ENCODE measurements at regions not wholly inside any gene's neighbourhood (a gene's known extent, or its start where the extent isn't known, plus 50 kb on each side); places are given as distances from the start of the nearest gene placed in this dataset.
A peak's percentile ranks its signal among the peaks of the same experiment; 100 is the strongest.

- TF ChIP-seq CTCF (conservative IDR thresholded peaks at IDR 0.05) (no peak), ZFX (IDR thresholded peaks at IDR 0.05) (no peak)
- no peak overlapping the region for H3K27ac ChIP-seq
Measured at GRCh38 chr9:78596346-78596745, 299.4 kb downstream of the PSAT1 start.

GRCh38 chr9:78598120-78598519 lies 301.2 kb downstream of the PSAT1 start:
- TF ChIP-seq CTCF (conservative IDR thresholded peaks at IDR 0.05) (no peak), ZFX (IDR thresholded peaks at IDR 0.05) (no peak)
- no peak overlapping the region for H3K27ac ChIP-seq

GRCh38 chr9:78599926-78600325 lies 303.0 kb downstream of the PSAT1 start:
- TF ChIP-seq CTCF (conservative IDR thresholded peaks at IDR 0.05) (no peak), ZFX (IDR thresholded peaks at IDR 0.05) (no peak)
- H3K27ac ChIP-seq = no peak overlapping the region

GRCh38 chr9:78601957-78602565 lies 305.1 kb downstream of the PSAT1 start:
- no peak for TF ChIP-seq ZFX (IDR thresholded peaks at IDR 0.05)
- TF ChIP-seq CTCF (conservative IDR thresholded peaks at IDR 0.05) = peak; percentile 85
- no peak overlapping the region for H3K27ac ChIP-seq

- TF ChIP-seq ZFX (IDR thresholded peaks at IDR 0.05) (no peak), CTCF (conservative IDR thresholded peaks at IDR 0.05) (no peak)
- no peak overlapping the region for H3K27ac ChIP-seq
Measured at GRCh38 chr9:78605041-78606000, 308.4 kb downstream of the PSAT1 start.

GRCh38 chr9:78606001-78606379 lies 309.1 kb downstream of the PSAT1 start:
- TF ChIP-seq ZFX (IDR thresholded peaks at IDR 0.05) (no peak), CTCF (conservative IDR thresholded peaks at IDR 0.05) (no peak)
- no peak overlapping the region for H3K27ac ChIP-seq

- TF ChIP-seq ZFX (IDR thresholded peaks at IDR 0.05) (no peak), CTCF (conservative IDR thresholded peaks at IDR 0.05) (no peak)
- H3K27ac ChIP-seq = no peak overlapping the region
Measured at GRCh38 chr9:78607853-78608252, 310.9 kb downstream of the PSAT1 start.
